SK-N-SH treated with all-trans-retinoic acid at 6 μM for 48 hours (cell line): ENCODE measurements at regions not wholly inside any gene's neighbourhood (a gene's known extent, or its start where the extent isn't known, plus 50 kb on each side); places are given as distances from the start of the nearest gene placed in this dataset.

Experiments used
- ARNTL ChIP-seq: fragments of 450-650 bp; formaldehyde crosslinking; IDR thresholded peaks from 2 replicates; pipeline ENCODE4 v1.5.0; 2020; ENCODE audit warnings: low read depth, mild to moderate bottlenecking, moderate library complexity, borderline replicate concordance
- BACH2 ChIP-seq: fragments of 250-450 bp; sonication (Bioruptor Pico); IDR thresholded peaks from 2 replicates; pipeline ENCODE4 v1.9.0; 2021; ENCODE audit warnings: mild to moderate bottlenecking, borderline replicate concordance
- ISL1 ChIP-seq: fragments of 250-450 bp; sonication (Bioruptor Pico); IDR thresholded peaks from 2 replicates; pipeline ENCODE4 v2.1.2; 2022; ENCODE audit warnings: mild to moderate bottlenecking, moderate library complexity
- PATZ1 ChIP-seq: fragments of 250-450 bp; sonication (Bioruptor Pico); IDR thresholded peaks from 2 replicates; pipeline ENCODE4 v1.8.0; 2020; ENCODE audit warnings: mild to moderate bottlenecking, moderate library complexity, borderline replicate concordance
- RARB ChIP-seq: fragments of 250-450 bp; sonication (Bioruptor Pico); IDR thresholded peaks from 2 replicates; pipeline ENCODE4 v1.8.0; 2021; ENCODE audit warnings: mild to moderate bottlenecking, moderate library complexity
- ZNF70 ChIP-seq: fragments of 450-650 bp; formaldehyde crosslinking; IDR thresholded peaks from 2 replicates; pipeline ENCODE4 v1.5.0; 2020; ENCODE audit warnings: mild to moderate bottlenecking, moderate library complexity

- TF ChIP-seq BACH2 (CRISPR knock-in tag), result no peak
- no peak for TF ChIP-seq ZNF70 (CRISPR knock-in tag)
- no peak for TF ChIP-seq ARNTL (CRISPR knock-in tag)
- TF ChIP-seq RARB (CRISPR knock-in tag), result no peak
- TF ChIP-seq ISL1, result no peak
- no peak for TF ChIP-seq PATZ1 (CRISPR knock-in tag)
These were observed 50.4 kb upstream of the TSPAN8 start for GRCh38 chr12:71208053-71208685.
